NK-92 treated with Interleukin-12 subunit alpha and Interleukin-12 subunit beta, amount 100 ng/mL, for 24 hours (cell line): ENCODE measurements at regions not wholly inside any gene's neighbourhood (a gene's known extent, or its start where the extent isn't known, plus 50 kb on each side); places are given as distances from the start of the nearest gene placed in this dataset.

ENCODE experiments used
- DNase-seq: peaks from one replicate; lab custom pipeline; 2025; lab: John Stamatoyannopoulos, UW

DNA sequence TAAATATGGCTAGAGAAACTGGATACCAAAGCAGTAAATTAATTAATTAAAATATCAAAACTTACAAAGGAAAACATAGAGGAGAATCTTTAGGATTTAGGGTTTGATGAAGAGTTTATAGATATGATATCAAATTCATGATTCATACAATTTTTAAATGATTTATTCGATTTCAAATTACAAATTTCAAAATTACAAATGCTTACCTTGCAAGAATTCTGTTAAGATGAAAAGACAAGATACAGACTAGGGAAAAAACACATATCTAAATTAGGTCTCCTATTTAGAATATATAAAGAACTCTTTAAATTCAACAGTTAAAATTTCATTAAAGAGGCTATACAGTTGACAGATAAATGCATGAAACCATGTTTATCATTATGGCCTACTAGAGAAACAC lies 930.7 kb downstream of the ZPLD1 start:
- DNase-seq, result no peak

- no peak for DNase-seq
Measured at GRCh38 chr3:103367481-103367880, 932.7 kb downstream of the ZPLD1 start.

- DNase-seq, result no peak
Measured at GRCh38 chr3:103371411-103371810, 936.6 kb downstream of the ZPLD1 start.

GRCh38 chr3:103372031-103372430 lies 937.2 kb downstream of the ZPLD1 start:
- DNase-seq, result no peak

- no peak for DNase-seq
Measured at GRCh38 chr3:103380391-103380790, 945.6 kb downstream of the ZPLD1 start.

GRCh38 chr3:103381296-103382079 lies 946.7 kb downstream of the ZPLD1 start:
- no peak for DNase-seq

GRCh38 chr3:103385961-103386656 lies 951.3 kb downstream of the ZPLD1 start:
- no peak for DNase-seq

DNA sequence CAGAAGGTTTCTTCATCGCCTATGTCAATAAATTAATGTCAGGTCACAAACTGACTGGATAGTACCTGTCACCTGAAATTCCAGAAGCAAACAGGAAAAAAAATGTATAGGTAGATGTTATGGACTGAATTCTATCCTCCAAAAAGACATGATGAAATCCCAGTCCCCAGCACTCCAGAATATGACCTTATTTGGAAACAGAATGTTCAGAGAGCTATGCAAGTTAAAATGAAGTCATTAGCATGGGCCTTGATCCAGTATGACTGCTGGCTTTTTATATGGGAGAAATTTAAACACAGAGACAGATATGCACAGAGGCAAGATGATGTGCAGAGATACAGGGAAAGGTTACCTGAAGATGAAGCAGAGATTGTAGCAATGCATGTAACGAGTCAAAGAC lies 953.4 kb downstream of the ZPLD1 start:
- no peak for DNase-seq

DNA sequence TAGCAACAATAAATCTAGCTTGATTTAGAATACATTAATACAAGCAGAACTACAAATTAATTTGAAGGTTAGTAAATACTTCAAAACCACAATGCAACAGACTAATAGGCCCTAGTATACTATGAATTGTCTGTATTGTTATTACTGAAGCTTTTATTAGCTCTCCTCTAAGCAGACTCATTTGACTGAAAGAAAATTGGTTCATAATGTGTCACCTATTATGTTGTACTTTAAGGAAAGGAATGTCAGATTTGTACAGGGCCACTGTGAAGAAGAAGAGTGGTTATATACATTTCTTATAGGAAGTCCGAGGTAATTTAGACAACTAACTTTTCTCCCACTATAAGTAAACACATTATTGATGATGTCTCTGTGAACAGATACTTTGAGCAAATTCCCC lies 954.5 kb downstream of the ZPLD1 start:
- no peak for DNase-seq

GRCh38 chr3:103393395-103394186 lies 958.8 kb downstream of the ZPLD1 start:
- no peak for DNase-seq

GRCh38 chr3:103403191-103403590 lies 968.4 kb downstream of the ZPLD1 start:
- DNase-seq, result no peak

GRCh38 chr3:103406320-103406850 lies 971.6 kb downstream of the ZPLD1 start:
- DNase-seq, result no peak

- no peak for DNase-seq
Measured at GRCh38 chr3:103410231-103410630, 975.4 kb downstream of the ZPLD1 start.

DNA sequence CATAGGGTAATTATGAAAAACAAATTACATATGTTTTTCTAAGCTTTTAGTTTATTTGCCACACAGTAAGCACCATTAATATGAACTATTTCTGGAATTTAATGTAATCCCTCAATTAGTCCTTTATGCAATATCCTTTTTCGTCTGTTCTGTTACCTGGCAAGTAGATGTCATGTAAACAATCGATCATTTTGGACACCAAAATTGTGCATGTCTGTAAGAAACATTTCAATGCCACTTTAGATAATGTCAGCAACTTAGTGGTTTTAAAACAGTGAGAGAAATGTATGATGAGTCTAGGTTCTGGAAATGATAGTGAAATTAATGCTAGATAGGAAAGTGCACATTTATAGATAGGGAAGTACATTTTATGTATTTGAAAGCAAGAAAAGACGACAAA lies 986.6 kb downstream of the ZPLD1 start:
- no peak for DNase-seq

GRCh38 chr3:103437883-103438282 lies 1003.1 kb downstream of the ZPLD1 start:
- DNase-seq, result no peak

DNA sequence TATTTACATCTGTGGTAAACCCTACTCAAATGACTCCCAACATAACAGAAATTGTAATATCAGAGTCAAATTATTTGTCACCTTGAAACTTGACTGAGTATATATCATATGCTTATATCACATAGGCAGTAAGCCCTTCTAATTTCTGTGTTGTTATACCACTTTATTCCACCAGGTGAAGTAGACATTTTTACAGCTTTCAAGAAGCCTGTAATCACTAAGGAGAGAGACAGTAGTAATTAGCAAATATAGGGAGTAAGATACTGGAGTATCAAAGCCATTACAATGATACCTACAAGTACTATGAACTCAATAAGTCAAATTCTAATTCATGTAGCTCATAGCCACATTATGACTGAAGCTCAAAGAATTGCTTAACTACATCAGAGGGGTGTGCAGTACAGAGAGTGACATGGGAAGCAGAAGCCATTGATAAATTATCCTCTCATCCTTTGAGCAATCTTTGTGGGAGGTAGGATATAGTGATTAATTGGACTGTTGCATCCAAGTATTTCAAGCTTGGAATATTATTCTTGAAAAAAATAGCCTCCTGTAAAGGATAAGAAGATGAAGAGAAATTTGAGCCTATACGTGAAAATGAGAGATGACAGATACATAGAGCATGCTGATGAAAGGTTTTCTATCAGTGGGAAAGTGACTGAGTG lies 1005.9 kb downstream of the ZPLD1 start:
- no peak for DNase-seq

DNA sequence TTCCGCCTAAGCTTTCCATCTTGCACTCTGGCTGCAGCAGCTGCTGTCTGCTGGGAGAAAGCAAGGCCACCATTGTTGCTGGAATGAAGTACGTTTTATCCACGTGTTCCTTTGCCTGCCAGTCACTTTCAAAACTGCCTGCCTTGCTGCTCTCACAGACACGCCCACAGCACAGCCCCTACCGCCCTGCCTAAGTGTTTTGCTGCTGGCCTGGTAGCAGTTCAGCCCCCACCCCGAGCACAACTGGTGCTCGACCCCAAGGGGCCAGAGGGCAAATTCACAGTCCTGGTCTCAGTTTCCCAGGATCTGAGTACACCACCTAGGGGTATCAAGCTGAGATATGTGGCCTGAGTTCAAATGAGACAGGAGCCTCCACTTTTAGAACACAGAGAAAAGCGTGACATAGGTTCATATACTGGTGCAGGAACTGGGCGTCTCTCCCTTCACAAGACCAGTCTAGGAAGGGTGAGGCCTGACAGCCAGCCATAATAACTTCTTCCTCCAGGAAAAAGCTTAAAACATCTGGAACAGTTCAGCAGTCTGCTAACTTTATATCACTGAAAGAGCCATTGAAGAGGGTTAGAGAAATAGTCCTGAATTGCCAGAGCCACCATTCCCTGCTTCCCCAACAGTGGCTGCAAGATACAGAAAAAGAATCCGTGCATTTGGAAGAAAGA lies 1012.3 kb downstream of the ZPLD1 start:
- no peak for DNase-seq

DNA sequence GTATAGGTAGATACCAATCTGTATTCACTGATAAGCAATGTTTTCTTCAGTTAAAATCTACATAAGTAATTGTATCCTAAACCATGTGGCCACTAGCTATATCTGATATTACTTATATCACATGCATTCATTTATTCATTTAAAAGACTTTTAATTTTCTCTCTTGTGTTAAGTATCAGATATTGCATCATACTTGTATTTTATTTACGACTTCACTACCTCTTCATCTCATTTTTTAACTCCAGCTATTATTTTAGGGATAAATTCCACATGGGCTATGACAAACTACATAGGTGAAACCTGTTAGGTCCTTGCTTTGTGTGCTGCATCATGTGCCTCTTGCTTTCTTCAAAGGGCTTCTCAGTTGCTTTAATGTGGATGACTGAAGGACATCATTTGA lies 1018.3 kb downstream of the ZPLD1 start:
- no peak for DNase-seq

DNA sequence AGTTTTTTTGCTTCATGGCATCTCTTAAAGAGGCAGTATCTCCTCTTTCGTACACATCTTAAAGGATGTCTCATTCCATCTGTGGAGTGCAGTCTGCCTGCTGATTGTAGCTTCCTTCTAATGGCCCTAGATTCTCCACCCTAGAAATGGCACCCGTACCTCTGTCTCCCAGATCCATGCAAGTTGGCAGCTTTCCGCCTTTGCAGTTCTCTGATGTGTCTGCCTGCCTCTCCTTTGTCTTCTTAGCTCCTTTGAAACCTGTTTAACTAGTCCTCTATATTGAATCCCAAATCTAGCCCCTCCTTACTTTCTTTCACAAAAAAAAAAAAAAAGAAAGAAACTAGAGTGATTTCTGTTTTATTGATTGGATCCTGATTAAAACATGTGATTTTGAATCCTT lies 1025.0 kb downstream of the ZPLD1 start:
- no peak for DNase-seq

GRCh38 chr3:103470498-103470897 lies 1035.7 kb downstream of the ZPLD1 start:
- no peak for DNase-seq

- no peak for DNase-seq
Measured at GRCh38 chr3:103494011-103494410, 1059.2 kb downstream of the ZPLD1 start.
